ENCODE measurements at regions not wholly inside any gene's neighbourhood (a gene's known extent, or its start where the extent isn't known, plus 50 kb on each side); places are given as distances from the start of the nearest gene placed in this dataset.

GRCh38 chr18:2471523-2471922 is 99.8 kb downstream of the METTL4 start:
- DNase-seq = no peak

GRCh38 chr18:2478662-2479061 is 92.6 kb downstream of the METTL4 start:
- no peak for DNase-seq

- no peak for DNase-seq
These were observed 90.8 kb downstream of the METTL4 start for GRCh38 chr18:2480536-2480935.

- DNase-seq = no peak
These were observed 88.4 kb downstream of the METTL4 start for GRCh38 chr18:2482706-2483475.

- DNase-seq = no peak
These were observed 85.3 kb downstream of the METTL4 start for GRCh38 chr18:2485983-2486382.

- no peak for DNase-seq
These were observed 84.9 kb downstream of the METTL4 start for GRCh38 chr18:2486426-2486825.

Data from activated CD4-positive, alpha-beta T cell treated with anti-CD3 and anti-CD28 coated beads for 4 hours (primary cell).